ENCODE measurements at regions not wholly inside any gene's neighbourhood (a gene's known extent, or its start where the extent isn't known, plus 50 kb on each side); places are given as distances from the start of the nearest gene placed in this dataset.

- peaks cover 6% of the 10 kb centered on the region for H3K9me3 Mint-ChIP-seq
- DNase-seq, result no peak
- H3K4me3 Mint-ChIP-seq, result no peak overlapping the region
- no peaks in the 10 kb centered on the region for H3K36me3 Mint-ChIP-seq
- CTCF ChIA-PET, result no interaction called here
- H3K27me3 Mint-ChIP-seq, result no peaks in the 10 kb centered on the region
- no peaks in the 10 kb centered on the region for H3K4me1 Mint-ChIP-seq
- H3K27ac Mint-ChIP-seq, result no peak overlapping the region
Observed at GRCh38 chr3:80113331-80113730, 345.5 kb upstream of the ROBO1 start.

DNA sequence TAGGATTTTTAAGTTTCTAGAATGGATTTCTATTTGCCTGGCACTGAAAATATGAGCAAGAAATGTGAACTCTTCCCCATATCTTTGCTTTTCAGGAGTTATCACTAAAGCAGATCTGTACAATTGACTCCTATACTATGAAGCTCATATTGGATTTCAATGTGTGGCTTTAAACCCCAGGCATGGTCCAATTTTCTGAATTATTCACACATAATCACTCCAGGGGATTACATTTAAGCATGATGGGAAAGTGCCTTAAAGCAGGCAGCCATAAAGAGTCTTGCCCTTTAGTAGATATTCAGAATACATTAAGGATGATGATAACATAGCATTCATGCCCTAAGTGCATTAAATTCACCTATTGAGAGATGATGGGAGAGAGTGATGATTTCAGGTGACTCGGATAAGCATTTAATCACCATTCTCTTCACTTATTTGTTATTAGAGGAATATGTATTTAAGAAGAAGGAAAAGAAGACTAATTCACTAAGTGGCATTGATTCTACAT, 331.8 kb upstream of the ROBO1 start:
- H3K4me3 Mint-ChIP-seq, result no peak overlapping the region
- CTCF ChIA-PET, result no interaction called here
- H3K27ac Mint-ChIP-seq, result no peak overlapping the region
- H3K9me3 Mint-ChIP-seq, result peaks cover 11% of the 10 kb centered on the region
- DNase-seq, result no peak
- H3K36me3 Mint-ChIP-seq, result no peaks in the 10 kb centered on the region
- no peaks in the 10 kb centered on the region for H3K4me1 Mint-ChIP-seq
- no peaks in the 10 kb centered on the region for H3K27me3 Mint-ChIP-seq

DNA sequence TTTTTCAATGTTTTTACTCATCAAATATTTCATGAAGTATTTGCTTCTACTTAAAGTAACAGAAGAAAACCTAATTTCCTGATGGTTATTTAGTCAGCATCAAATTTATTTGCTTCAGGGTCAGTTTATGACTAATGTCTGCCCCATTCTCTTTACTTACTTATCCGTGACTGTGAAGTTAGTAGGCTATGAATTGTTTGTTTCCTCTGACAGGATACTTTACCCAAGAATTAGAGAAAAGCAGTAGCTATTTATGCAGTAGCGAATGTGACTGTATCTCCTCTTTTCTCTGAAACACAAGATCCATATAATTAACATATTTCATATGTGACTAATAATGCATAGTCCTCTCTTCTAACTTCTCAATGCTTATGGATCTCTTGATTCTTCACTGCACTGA, 329.9 kb upstream of the ROBO1 start:
- Mint-ChIP-seq H3K4me3 (no peak overlapping the region), H3K4me1 (no peaks in the 10 kb centered on the region), H3K9me3 (peaks cover 7% of the 10 kb centered on the region), H3K27me3 (no peaks in the 10 kb centered on the region), H3K36me3 (no peaks in the 10 kb centered on the region), H3K27ac (no peak overlapping the region)
- CTCF ChIA-PET, result interaction anchor here (0.7 kb wide), 1 partner anchor 1107 kb away, joined by 3 read pairs; no protein-coding TSS in a partner anchor
- no peak for DNase-seq

- no peak overlapping the region for H3K4me3 Mint-ChIP-seq
- H3K27ac Mint-ChIP-seq, result no peak overlapping the region
- H3K4me1 Mint-ChIP-seq, result no peaks in the 10 kb centered on the region
- CTCF ChIA-PET, result no interaction called here
- H3K36me3 Mint-ChIP-seq, result no peaks in the 10 kb centered on the region
- no peaks in the 10 kb centered on the region for H3K27me3 Mint-ChIP-seq
- peaks cover 7% of the 10 kb centered on the region for H3K9me3 Mint-ChIP-seq
- no peak for DNase-seq
Observed at GRCh38 chr3:80096909-80097308, 329.1 kb upstream of the ROBO1 start.

- DNase-seq, result no peak
- H3K4me3 Mint-ChIP-seq, result no peak overlapping the region
- peaks cover 5% of the 10 kb centered on the region for H3K9me3 Mint-ChIP-seq
- no peaks in the 10 kb centered on the region for H3K27me3 Mint-ChIP-seq
- H3K27ac Mint-ChIP-seq, result no peak overlapping the region
- CTCF ChIA-PET, result no interaction called here
- H3K36me3 Mint-ChIP-seq, result no peaks in the 10 kb centered on the region
- no peaks in the 10 kb centered on the region for H3K4me1 Mint-ChIP-seq
Observed at GRCh38 chr3:80094589-80094988, 326.8 kb upstream of the ROBO1 start.

GRCh38 chr3:80087767-80088166, 320.0 kb upstream of the ROBO1 start:
- no peak for DNase-seq
- Mint-ChIP-seq H3K27me3 (no peaks in the 10 kb centered on the region), H3K27ac (no peak overlapping the region), H3K36me3 (no peaks in the 10 kb centered on the region), H3K4me3 (no peak overlapping the region), H3K9me3 (peaks cover 13% of the 10 kb centered on the region), H3K4me1 (no peaks in the 10 kb centered on the region)
- CTCF ChIA-PET, result no interaction called here

- no peak overlapping the region for H3K4me3 Mint-ChIP-seq
- CTCF ChIA-PET, result no interaction called here
- no peaks in the 10 kb centered on the region for H3K4me1 Mint-ChIP-seq
- no peak overlapping the region for H3K27ac Mint-ChIP-seq
- H3K27me3 Mint-ChIP-seq, result no peaks in the 10 kb centered on the region
- no peak for DNase-seq
- H3K36me3 Mint-ChIP-seq, result no peaks in the 10 kb centered on the region
- H3K9me3 Mint-ChIP-seq, result peaks cover 15% of the 10 kb centered on the region
Observed at GRCh38 chr3:80086426-80086825, 318.6 kb upstream of the ROBO1 start.

- Mint-ChIP-seq H3K9me3 (peaks cover 16% of the 10 kb centered on the region), H3K27ac (no peak overlapping the region), H3K4me3 (no peak overlapping the region), H3K36me3 (no peaks in the 10 kb centered on the region), H3K27me3 (no peaks in the 10 kb centered on the region), H3K4me1 (no peaks in the 10 kb centered on the region)
- CTCF ChIA-PET, result no interaction called here
- no peak for DNase-seq
Observed at GRCh38 chr3:80079886-80080285, 312.1 kb upstream of the ROBO1 start.

GRCh38 chr3:80068459-80068858, 300.7 kb upstream of the ROBO1 start:
- no peaks in the 10 kb centered on the region for H3K36me3 Mint-ChIP-seq
- CTCF ChIA-PET, result no interaction called here
- H3K4me3 Mint-ChIP-seq, result no peak overlapping the region
- H3K4me1 Mint-ChIP-seq, result no peaks in the 10 kb centered on the region
- DNase-seq, result no peak
- H3K9me3 Mint-ChIP-seq, result peaks cover 22% of the 10 kb centered on the region
- no peaks in the 10 kb centered on the region for H3K27me3 Mint-ChIP-seq
- no peak overlapping the region for H3K27ac Mint-ChIP-seq

GRCh38 chr3:80063535-80063934, 295.7 kb upstream of the ROBO1 start:
- Mint-ChIP-seq H3K27me3 (no peaks in the 10 kb centered on the region), H3K36me3 (no peaks in the 10 kb centered on the region), H3K4me1 (no peaks in the 10 kb centered on the region), H3K4me3 (no peak overlapping the region), H3K9me3 (peaks cover 13% of the 10 kb centered on the region), H3K27ac (no peak overlapping the region)
- CTCF ChIA-PET, result no interaction called here
- DNase-seq, result no peak

DNA sequence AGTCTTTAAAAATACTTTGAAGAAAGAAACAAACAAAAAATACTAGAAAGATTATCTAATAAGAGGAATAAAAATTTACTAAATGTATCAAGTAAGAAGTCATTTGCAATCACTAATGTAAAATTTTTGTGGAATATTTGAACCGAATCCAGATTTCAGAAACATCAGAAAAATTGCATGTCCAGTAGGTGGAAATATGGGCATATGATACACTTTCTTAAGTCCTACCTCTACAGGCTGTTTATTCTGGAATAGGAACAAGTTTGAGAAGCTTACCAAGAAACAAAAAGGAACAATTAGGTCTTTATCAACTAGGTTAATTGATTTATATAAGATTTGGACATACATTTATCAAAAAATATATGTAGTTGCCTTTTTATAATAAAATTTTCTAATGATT, 292.9 kb upstream of the ROBO1 start:
- no peaks in the 10 kb centered on the region for H3K27me3 Mint-ChIP-seq
- H3K36me3 Mint-ChIP-seq, result no peaks in the 10 kb centered on the region
- no peak overlapping the region for H3K27ac Mint-ChIP-seq
- H3K9me3 Mint-ChIP-seq, result peaks cover 9% of the 10 kb centered on the region
- no peak overlapping the region for H3K4me3 Mint-ChIP-seq
- no peaks in the 10 kb centered on the region for H3K4me1 Mint-ChIP-seq
- no peak for DNase-seq
- CTCF ChIA-PET, result no interaction called here

DNA sequence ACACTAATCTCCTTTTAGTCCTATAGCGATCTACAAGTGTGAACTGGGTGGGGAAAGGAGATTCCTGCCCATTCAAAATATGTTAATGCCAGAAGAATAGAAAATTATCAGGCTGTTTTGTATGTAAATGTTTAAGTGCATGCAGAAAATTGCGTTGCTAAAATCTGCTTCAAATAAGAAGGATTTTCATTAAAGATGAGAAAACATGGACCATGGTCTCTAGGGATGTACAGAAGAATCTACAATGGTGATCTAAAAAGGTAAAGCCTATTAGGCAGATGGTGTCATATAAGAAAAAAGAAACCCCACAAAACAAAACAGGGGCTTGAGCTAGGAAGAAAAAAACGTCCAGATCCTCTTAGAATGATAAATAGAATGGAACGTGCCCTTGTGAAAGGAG, 287.5 kb upstream of the ROBO1 start:
- Mint-ChIP-seq H3K36me3 (no peaks in the 10 kb centered on the region), H3K4me3 (no peak overlapping the region), H3K27me3 (no peaks in the 10 kb centered on the region), H3K9me3 (peaks cover 8% of the 10 kb centered on the region), H3K4me1 (no peaks in the 10 kb centered on the region), H3K27ac (no peak overlapping the region)
- CTCF ChIA-PET, result no interaction called here
- DNase-seq, result no peak

GRCh38 chr3:80052271-80052670, 284.5 kb upstream of the ROBO1 start:
- Mint-ChIP-seq H3K36me3 (no peaks in the 10 kb centered on the region), H3K27me3 (no peaks in the 10 kb centered on the region), H3K4me1 (no peaks in the 10 kb centered on the region), H3K4me3 (no peak overlapping the region), H3K27ac (no peak overlapping the region), H3K9me3 (peaks cover 8% of the 10 kb centered on the region)
- DNase-seq, result no peak
- CTCF ChIA-PET, result no interaction called here

GRCh38 chr3:80051602-80051962, 283.8 kb upstream of the ROBO1 start:
- H3K27me3 Mint-ChIP-seq, result no peaks in the 10 kb centered on the region
- no peaks in the 10 kb centered on the region for H3K4me1 Mint-ChIP-seq
- no peak for DNase-seq
- no peak overlapping the region for H3K4me3 Mint-ChIP-seq
- no peaks in the 10 kb centered on the region for H3K36me3 Mint-ChIP-seq
- CTCF ChIA-PET, result no interaction called here
- no peak overlapping the region for H3K27ac Mint-ChIP-seq
- peaks cover 8% of the 10 kb centered on the region for H3K9me3 Mint-ChIP-seq

DNA sequence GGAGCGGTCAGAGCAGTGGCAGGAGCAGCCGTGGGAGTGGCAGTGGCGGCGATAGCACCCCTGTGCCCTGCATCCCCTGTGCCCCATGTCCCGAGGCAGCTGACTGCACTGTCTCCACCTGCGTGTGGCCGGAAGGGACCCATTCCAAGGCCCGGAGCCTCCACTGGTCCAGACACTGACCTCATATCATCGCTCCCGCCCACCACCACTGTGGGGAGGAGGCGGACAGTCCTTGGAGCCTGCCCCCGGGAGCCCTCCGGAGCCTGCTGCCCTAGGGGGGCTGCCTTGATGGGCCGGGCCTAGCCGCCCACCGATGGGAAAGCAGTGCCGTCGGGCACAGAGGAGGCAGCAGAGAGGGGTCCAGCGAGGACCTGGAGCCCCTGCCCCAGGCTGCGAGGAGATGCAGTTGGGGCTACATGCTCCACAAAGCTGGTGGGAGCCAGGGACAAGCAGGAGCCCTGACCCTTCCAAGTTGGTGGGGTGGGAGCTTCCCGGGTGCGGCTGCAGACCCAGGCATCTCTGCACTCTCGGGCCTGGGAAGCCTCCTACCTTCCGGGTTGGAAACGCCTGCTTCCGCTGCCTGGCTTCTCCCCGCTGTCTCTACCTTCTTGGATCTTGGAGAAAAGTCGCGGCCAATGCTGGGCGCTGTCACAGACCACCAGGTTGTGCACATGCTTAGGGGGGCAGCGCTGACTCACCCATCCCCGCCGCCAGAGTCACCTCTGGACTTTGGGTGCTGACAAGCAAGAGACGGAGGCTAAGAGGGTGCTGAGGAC, 283.2 kb upstream of the ROBO1 start:
- CTCF ChIA-PET, result no interaction called here
- H3K4me1 Mint-ChIP-seq, result no peaks in the 10 kb centered on the region

DNA sequence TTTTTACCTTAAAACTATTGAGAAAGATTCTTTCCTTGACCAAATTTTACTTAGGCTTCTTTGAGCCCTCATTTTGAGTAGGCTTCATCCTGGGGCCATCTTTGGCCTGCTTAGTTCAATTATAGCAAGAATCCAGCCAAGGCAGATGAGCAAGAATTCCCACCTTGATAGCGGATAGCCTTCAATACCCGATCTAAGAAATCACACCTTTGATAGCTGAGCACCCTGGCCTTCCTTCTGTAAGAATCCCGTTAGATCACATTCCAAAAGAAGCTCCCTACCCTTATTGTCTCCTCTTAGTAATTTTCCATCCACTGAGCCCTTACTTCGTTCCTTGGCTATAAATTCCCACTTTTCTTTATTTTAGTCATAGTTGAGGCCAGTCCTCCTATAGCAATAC, 275.4 kb upstream of the ROBO1 start:
- Mint-ChIP-seq H3K36me3 (no peaks in the 10 kb centered on the region), H3K4me3 (no peak overlapping the region), H3K27me3 (no peaks in the 10 kb centered on the region), H3K27ac (no peak overlapping the region), H3K9me3 (peaks cover 7% of the 10 kb centered on the region), H3K4me1 (no peaks in the 10 kb centered on the region)
- CTCF ChIA-PET, result no interaction called here
- DNase-seq, result no peak

More for the DNA sequence above, 283.2 kb upstream of the ROBO1 start:
- H3K27me3 Mint-ChIP-seq, result no peaks in the 10 kb centered on the region
- no peak overlapping the region for H3K27ac Mint-ChIP-seq
- no peak for DNase-seq
- H3K4me3 Mint-ChIP-seq, result no peak overlapping the region
- H3K36me3 Mint-ChIP-seq, result no peaks in the 10 kb centered on the region
- H3K9me3 Mint-ChIP-seq, result peaks cover 9% of the 10 kb centered on the region

All from activated naive CD4-positive, alpha-beta T cell treated with anti-CD3 and anti-CD28 coated beads, Interleukin-2, amount 10 ng/mL, durations not matched to agents 7 days and 5 days (primary cell).